HL-60 (cell line): ENCODE measurements at regions not wholly inside any gene's neighbourhood (a gene's known extent, or its start where the extent isn't known, plus 50 kb on each side); places are given as distances from the start of the nearest gene placed in this dataset.

ENCODE experiments used
- DNase-seq, 2 experiments: peaks; one replicate each; pipeline ENCODE4 v3.0.0-alpha.2; 2010 to 2020; ENCODE audit warnings: low read depth in 1 of 2, low spot score in 1 of 2
- H3K27ac ChIP-seq: fragments of 250-450 bp; sonication (Bioruptor Pico); replicated peaks from 2 replicates; pipeline ENCODE4 v1.5.1; 2020; ENCODE audit warnings: mild to moderate bottlenecking, moderate library complexity
- H3K27me3 ChIP-seq: fragments of 250-450 bp; sonication (Bioruptor Pico); 2 replicates; pipeline ENCODE4 v1.5.1; 2021; ENCODE audit warnings: mild to moderate bottlenecking, moderate library complexity; ENCODE audit not compliant: insufficient read depth, poor library complexity, severe bottlenecking
- H3K4me3 ChIP-seq: replicated peaks from 2 replicates; pipeline ENCODE4 v1.5.1; 2011; ENCODE audit warnings: mild to moderate bottlenecking, control low read depth, low read length; ENCODE audit not compliant: insufficient read depth
- CTCF ChIP-seq: IDR thresholded peaks from one replicate; pipeline ENCODE4 v1.5.1; 2011; ENCODE audit warnings: low read length, control low read depth, inconsistent platforms; ENCODE audit not compliant: insufficient read depth
- GABPA ChIP-seq: IDR thresholded peaks from 2 replicates; pipeline ENCODE4 v1.6.1; 2012; ENCODE audit warnings: low read depth
- POLR2AphosphoS5 ChIP-seq: IDR thresholded peaks from 2 replicates; pipeline ENCODE4 v1.6.1; 2012; ENCODE audit warnings: low read depth
- SPI1 ChIP-seq: IDR thresholded peaks from 2 replicates; pipeline ENCODE4 v1.6.1; 2012; ENCODE audit warnings: low read depth, mild to moderate bottlenecking, borderline replicate concordance
- TF ChIP-seq, protein P1 (sequence below): IDR thresholded peaks from 2 replicates; pipeline ENCODE4 v1.6.1; 2012; ENCODE audit warnings: low read depth; ENCODE audit not compliant: insufficient replicate concordance

DNA sequence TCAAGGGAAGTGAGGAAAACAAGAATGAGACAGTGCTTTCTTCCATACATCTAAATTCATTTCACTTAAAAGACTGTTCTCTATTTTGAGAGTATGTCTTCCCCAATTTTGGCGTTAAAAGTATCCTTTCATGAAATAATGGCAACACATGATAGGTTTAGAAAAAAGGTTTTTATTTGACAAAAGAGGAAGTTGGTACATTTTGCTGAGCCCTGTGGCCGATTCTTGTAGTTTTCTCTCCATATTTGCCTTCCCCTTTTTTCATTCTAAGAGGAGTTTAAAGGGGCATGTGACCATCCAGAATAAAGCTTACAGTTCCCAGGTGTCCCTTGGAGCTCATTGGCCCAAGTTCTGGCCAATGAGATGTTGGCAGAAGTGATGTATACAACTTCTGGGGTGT is 140.4 kb upstream of the KCNE2 start:
- Histone ChIP-seq H3K27me3 (no peaks in the 10 kb centered on the region), H3K4me3 (no peak overlapping the region), H3K27ac (0 out of 2 replicates have a peak overlapping the region, but pooled peaks have one; percentile 9)
- no peak for TF ChIP-seq CTCF
- TF ChIP-seq, protein P1, sequence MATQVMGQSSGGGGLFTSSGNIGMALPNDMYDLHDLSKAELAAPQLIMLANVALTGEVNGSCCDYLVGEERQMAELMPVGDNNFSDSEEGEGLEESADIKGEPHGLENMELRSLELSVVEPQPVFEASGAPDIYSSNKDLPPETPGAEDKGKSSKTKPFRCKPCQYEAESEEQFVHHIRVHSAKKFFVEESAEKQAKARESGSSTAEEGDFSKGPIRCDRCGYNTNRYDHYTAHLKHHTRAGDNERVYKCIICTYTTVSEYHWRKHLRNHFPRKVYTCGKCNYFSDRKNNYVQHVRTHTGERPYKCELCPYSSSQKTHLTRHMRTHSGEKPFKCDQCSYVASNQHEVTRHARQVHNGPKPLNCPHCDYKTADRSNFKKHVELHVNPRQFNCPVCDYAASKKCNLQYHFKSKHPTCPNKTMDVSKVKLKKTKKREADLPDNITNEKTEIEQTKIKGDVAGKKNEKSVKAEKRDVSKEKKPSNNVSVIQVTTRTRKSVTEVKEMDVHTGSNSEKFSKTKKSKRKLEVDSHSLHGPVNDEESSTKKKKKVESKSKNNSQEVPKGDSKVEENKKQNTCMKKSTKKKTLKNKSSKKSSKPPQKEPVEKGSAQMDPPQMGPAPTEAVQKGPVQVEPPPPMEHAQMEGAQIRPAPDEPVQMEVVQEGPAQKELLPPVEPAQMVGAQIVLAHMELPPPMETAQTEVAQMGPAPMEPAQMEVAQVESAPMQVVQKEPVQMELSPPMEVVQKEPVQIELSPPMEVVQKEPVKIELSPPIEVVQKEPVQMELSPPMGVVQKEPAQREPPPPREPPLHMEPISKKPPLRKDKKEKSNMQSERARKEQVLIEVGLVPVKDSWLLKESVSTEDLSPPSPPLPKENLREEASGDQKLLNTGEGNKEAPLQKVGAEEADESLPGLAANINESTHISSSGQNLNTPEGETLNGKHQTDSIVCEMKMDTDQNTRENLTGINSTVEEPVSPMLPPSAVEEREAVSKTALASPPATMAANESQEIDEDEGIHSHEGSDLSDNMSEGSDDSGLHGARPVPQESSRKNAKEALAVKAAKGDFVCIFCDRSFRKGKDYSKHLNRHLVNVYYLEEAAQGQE = no peak
- peak; percentile 94 for TF ChIP-seq SPI1
- TF ChIP-seq GABPA = no peak
- TF ChIP-seq POLR2AphosphoS5 = no peak
- DNase-seq = peak in 1 of 2 experiments; percentile 59

GRCh38 chr21:34227386-34227852 is 136.4 kb upstream of the KCNE2 start:
- TF ChIP-seq CTCF (no peak), SPI1 (no peak), POLR2AphosphoS5 (no peak), GABPA (no peak)
- TF ChIP-seq, protein P1 = no peak
- no peak for DNase-seq

DNA sequence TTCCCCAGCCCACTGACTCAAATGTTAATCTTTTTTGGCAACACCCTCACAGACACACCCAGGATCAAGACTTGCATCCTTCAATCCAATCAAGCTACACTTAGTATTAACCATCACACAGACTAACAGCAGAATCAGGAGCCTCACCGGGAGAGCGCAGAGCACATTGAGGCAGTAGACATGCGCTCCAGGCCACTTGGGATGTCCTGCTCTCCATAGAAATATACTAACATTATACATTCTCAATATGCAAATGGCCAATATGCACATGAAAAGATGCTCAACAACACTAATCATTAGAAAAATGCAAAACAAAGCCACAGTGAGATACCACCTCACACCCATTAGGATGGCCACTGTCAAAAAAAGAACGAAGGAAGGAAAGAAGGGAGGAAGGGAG is 135.0 kb upstream of the KCNE2 start:
- TF ChIP-seq GABPA = no peak
- TF ChIP-seq, protein P1 = no peak
- TF ChIP-seq POLR2AphosphoS5 = no peak
- TF ChIP-seq SPI1 = no peak
- TF ChIP-seq CTCF = no peak
- Histone ChIP-seq H3K27ac (no peak overlapping the region), H3K4me3 (no peak overlapping the region), H3K27me3 (no peaks in the 10 kb centered on the region)
- DNase-seq = no peak

More at GRCh38 chr21:34227386-34227852, 136.4 kb upstream of the KCNE2 start:
- no peak overlapping the region for H3K27ac ChIP-seq
- H3K27me3 ChIP-seq = no peaks in the 10 kb centered on the region
- H3K4me3 ChIP-seq = no peak overlapping the region
